NB4 (cell line): ENCODE measurements at regions not wholly inside any gene's neighbourhood (a gene's known extent, or its start where the extent isn't known, plus 50 kb on each side); places are given as distances from the start of the nearest gene placed in this dataset.

Source experiments
- CTCF ChIP-seq: IDR thresholded peaks from one replicate; pipeline ENCODE4 v1.5.1; 2012; ENCODE audit warnings: low read depth, low read length
- POLR2A ChIP-seq: IDR thresholded peaks from 2 replicates; pipeline ENCODE4 v1.6.1; 2011; ENCODE audit warnings: mild to moderate bottlenecking; ENCODE audit not compliant: insufficient read length; ENCODE audit errors: extremely low read depth

- TF ChIP-seq POLR2A, result no peak
- TF ChIP-seq CTCF, result no peak
Measured at GRCh38 chr3:182597621-182598041, 195.7 kb upstream of the ATP11B start.
